Left renal pelvis (tissue), 4 donors: ENCODE measurements at regions not wholly inside any gene's neighbourhood (a gene's known extent, or its start where the extent isn't known, plus 50 kb on each side); places are given as distances from the start of the nearest gene placed in this dataset.

Experiments used
- DNase-seq, 4 donors: peaks; one replicate each; pipeline ENCODE4 v3.0.0-alpha.2; 2013; ENCODE audit warnings: low read depth in 4 of 4, low spot score in 3 of 4

DNA sequence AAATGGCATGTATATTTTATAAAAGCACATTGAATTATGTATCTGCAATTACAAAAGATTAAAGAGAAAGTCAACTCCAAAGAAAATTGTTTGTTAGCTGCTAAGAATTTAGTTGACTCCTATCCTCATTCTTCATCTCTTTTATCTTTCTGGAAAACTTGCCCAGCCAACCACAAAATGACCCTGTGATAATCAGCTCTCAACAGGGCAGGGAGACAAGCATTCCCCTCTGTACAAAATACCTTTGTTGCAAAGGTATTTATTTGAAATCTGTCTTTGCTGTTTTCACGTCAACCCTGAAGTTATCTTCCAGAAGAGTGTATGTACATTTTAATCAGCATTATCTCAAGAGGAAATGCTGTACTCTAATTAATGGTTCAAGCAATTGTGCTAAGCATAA, 191.1 kb upstream of the DDI1 start:
- no peak for DNase-seq

DNA sequence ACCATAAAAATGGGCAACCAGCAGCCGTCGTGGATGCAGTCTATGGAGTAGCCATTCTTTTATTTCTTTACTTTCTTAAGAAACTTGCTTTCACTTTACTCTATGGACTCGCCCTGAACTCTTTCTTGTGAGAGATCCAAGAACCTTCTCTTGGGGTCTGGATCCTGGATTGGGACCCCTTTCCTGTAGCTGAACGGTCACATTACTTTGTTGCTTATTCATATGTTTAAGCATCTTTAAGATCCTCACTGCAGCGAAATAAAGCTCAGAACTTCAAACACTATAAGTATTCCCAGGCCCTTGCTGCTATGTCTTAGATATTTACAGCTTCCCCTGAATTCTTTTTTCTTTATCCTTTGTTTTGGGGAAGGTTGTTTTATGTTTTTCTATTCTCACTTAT, 187.8 kb upstream of the DDI1 start:
- no peak for DNase-seq

DNA sequence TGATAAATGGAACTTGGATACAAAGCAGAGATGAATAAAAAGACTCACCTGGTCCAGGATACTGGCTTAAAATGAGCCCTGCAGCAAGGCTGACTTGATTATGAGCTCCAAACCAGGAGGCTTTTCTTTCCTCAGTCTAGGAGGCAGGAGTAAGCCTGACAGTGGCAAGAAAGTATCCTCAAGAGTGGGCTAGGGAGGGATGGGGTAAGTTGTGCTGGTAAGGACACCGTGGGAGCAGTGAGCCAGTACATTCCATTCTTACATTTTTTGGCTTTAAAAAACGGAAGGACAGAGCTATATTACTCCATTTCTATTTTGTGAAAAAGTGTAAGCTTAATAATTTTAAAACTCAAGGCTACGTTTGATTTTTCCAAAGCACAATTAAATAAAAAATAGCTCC, 187.1 kb upstream of the DDI1 start:
- no peak for DNase-seq

DNA sequence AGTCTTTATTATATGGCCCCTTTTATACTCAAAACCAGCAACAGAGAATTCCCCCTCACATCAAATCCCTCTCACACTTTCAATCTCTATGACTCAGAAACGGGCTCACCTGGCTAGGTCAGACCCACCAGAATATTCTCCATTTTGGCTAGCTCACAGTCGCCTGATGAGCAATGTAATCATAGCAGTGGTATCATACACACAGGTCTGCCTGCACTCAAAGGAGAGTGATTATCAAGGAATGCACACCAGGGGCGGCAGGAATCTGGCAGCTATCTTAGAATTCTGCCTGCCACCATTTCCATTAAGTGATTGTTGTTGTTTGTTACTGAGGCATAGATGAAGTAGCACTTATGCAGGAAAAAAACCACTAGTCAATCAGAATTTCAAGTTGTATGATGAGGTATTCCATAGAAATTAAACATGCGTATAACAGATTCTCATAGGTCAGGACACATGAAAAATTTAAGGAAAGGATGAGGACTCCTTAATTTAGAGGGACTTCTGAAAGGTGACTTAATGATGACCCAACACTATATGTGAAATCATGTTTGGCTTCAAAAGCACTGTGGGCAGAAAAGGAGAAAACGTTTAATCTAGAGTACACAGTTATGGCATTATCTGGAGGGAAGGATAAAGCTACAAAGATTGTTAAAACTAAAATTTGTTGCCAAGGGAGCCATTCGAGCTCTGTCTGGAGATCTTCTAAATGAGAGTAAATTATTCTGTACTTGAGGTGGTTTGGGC, 185.8 kb upstream of the DDI1 start:
- DNase-seq: no peak

DNA sequence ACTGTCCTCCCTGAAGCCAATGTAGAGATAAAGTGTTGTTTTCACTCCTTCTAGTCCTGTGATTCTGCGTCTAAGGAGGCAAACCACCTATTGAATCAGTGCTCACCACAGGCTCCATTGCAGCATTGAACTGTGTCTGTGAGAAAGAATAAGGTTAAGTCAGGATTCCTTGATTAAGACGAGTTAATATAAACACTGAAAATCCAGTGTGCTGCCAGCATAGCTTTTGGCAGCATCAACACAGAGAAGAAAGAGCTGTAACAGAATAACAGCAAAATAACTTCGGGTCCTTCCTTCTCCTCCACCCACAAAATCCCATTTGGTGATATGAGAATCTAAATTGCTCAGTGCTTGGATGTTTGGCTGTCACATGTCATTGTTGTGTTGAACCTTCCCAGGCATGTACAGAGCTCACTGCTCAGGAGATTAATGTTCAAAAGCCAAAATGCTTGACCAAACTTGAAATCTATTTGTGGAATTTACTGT, 185.2 kb upstream of the DDI1 start:
- DNase-seq: peak in 1 of 4 donors; percentile 22
